ENCODE measurements at regions not wholly inside any gene's neighbourhood (a gene's known extent, or its start where the extent isn't known, plus 50 kb on each side); places are given as distances from the start of the nearest gene placed in this dataset.

- intact Hi-C loops (cut with micrococcal nuclease): no loop called here
- CTCF ChIA-PET: no interaction called here
- Mint-ChIP-seq H3K27me3 (ENCODE audit: low read depth) (no peaks in the 10 kb centered on the region), H3K9me3 (peaks cover 7% of the 10 kb centered on the region), H3K36me3 (ENCODE audit: low read depth) (no peaks in the 10 kb centered on the region), H3K4me3 (no peak overlapping the region), H3K27ac (no peak overlapping the region), H3K4me1 (ENCODE audit: low read depth) (no peaks in the 10 kb centered on the region)
- DNase-seq: no peak
Observed at GRCh38 chr4:163781726-163782125, 287.2 kb downstream of the TMA16 start.

- Mint-ChIP-seq H3K4me3 (no peak overlapping the region), H3K36me3 (ENCODE audit: low read depth) (no peaks in the 10 kb centered on the region), H3K4me1 (ENCODE audit: low read depth) (no peaks in the 10 kb centered on the region), H3K9me3 (no peaks in the 10 kb centered on the region), H3K27ac (no peak overlapping the region), H3K27me3 (ENCODE audit: low read depth) (no peaks in the 10 kb centered on the region)
- CTCF ChIA-PET: no interaction called here
- intact Hi-C loops (cut with micrococcal nuclease): no loop called here
- DNase-seq: no peak
Observed at GRCh38 chr4:163790231-163790630, 295.7 kb downstream of the TMA16 start.

DNA sequence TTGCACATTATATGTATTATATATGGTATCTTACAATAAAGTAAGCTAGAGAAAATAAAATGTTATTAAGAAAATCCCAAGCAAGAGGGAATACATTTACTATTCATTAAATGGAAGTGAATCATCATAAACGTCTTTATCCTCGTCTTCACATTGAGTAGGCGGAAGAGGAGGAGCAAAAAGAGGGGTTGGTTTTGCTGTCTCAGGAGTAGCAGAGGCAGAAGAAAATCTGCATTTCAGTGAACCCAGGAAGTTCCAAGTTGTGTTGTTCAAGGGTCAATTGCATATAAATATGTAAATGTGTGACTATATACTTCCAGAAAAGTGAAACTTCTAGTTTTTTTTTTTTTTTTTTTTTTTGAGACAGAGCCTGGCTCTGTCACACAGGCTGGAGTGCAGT is 301.4 kb downstream of the TMA16 start:
- H3K27me3 Mint-ChIP-seq (ENCODE audit: low read depth): peaks cover 3% of the 10 kb centered on the region
- H3K36me3 Mint-ChIP-seq (ENCODE audit: low read depth): no peaks in the 10 kb centered on the region
- CTCF ChIA-PET: no interaction called here
- intact Hi-C loops (cut with micrococcal nuclease): no loop called here
- H3K4me3 Mint-ChIP-seq: no peak overlapping the region
- no peaks in the 10 kb centered on the region for H3K9me3 Mint-ChIP-seq
- no peak overlapping the region for H3K27ac Mint-ChIP-seq
- H3K4me1 Mint-ChIP-seq (ENCODE audit: low read depth): no peaks in the 10 kb centered on the region
- no peak for DNase-seq

DNA sequence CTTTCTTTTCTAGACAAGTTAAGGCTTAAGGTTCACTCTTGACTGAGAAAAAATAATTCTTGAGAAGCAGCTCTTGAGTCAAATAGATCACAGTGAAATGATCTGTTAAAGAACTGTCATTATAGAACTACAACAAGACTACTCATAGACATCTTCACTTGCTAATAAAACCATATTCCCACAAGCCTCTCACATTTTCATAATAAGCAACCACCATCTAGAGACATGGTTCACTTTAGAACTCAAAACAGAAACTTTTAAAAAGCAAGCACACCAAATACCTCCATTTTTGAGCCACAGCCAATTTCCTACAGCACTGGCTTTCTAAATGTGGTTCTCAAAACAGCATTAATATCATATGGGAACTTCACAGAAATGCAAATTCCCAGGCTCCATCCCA is 309.5 kb downstream of the TMA16 start:
- intact Hi-C loops (cut with micrococcal nuclease): no loop called here
- Mint-ChIP-seq H3K4me3 (no peak overlapping the region), H3K4me1 (ENCODE audit: low read depth) (no peaks in the 10 kb centered on the region), H3K27ac (no peak overlapping the region), H3K36me3 (ENCODE audit: low read depth) (no peaks in the 10 kb centered on the region), H3K9me3 (no peaks in the 10 kb centered on the region), H3K27me3 (ENCODE audit: low read depth) (no peaks in the 10 kb centered on the region)
- DNase-seq: no peak
- CTCF ChIA-PET: interaction anchor here (0.7 kb wide), 1 partner anchor 13 kb away, joined by 3 read pairs; no protein-coding TSS in a partner anchor

GRCh38 chr4:163806653-163807052 is 312.2 kb downstream of the TMA16 start:
- Mint-ChIP-seq H3K4me3 (no peak overlapping the region), H3K4me1 (ENCODE audit: low read depth) (no peaks in the 10 kb centered on the region), H3K36me3 (ENCODE audit: low read depth) (no peaks in the 10 kb centered on the region), H3K9me3 (no peaks in the 10 kb centered on the region), H3K27me3 (ENCODE audit: low read depth) (no peaks in the 10 kb centered on the region), H3K27ac (no peak overlapping the region)
- no peak for DNase-seq
- CTCF ChIA-PET: no interaction called here
- intact Hi-C loops (cut with micrococcal nuclease): no loop called here

DNA sequence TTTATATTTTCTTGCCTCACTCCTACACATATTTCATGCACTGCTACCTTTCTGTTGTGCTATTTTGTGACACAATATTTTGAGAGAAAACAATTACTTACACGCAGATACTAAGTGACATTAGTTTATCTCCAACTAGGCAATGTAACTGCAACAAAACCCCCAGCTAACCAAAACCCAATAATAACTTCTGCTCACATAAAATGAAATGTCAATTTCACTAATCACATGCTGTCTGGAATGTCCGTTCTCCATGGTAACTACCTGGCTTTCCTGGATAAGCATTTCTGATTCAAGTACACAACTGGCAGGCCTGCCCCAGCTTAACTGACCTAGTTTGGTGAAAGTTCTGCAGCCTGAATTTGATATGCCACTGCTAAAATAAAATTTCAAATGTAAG is 313.5 kb downstream of the TMA16 start:
- H3K4me3 Mint-ChIP-seq: no peak overlapping the region
- H3K4me1 Mint-ChIP-seq (ENCODE audit: low read depth): no peaks in the 10 kb centered on the region
- CTCF ChIA-PET: no interaction called here
- no peak overlapping the region for H3K27ac Mint-ChIP-seq
- no peaks in the 10 kb centered on the region for H3K9me3 Mint-ChIP-seq
- DNase-seq: no peak
- H3K27me3 Mint-ChIP-seq (ENCODE audit: low read depth): no peaks in the 10 kb centered on the region
- intact Hi-C loops (cut with micrococcal nuclease): no loop called here
- H3K36me3 Mint-ChIP-seq (ENCODE audit: low read depth): no peaks in the 10 kb centered on the region

GRCh38 chr4:163810755-163811154 is 316.3 kb downstream of the TMA16 start:
- DNase-seq: no peak
- H3K4me3 Mint-ChIP-seq: no peak overlapping the region
- no peaks in the 10 kb centered on the region for H3K4me1 Mint-ChIP-seq (ENCODE audit: low read depth)
- CTCF ChIA-PET: no interaction called here
- no peaks in the 10 kb centered on the region for H3K27me3 Mint-ChIP-seq (ENCODE audit: low read depth)
- H3K9me3 Mint-ChIP-seq: no peaks in the 10 kb centered on the region
- H3K27ac Mint-ChIP-seq: no peak overlapping the region
- intact Hi-C loops (cut with micrococcal nuclease): no loop called here
- no peaks in the 10 kb centered on the region for H3K36me3 Mint-ChIP-seq (ENCODE audit: low read depth)

DNA sequence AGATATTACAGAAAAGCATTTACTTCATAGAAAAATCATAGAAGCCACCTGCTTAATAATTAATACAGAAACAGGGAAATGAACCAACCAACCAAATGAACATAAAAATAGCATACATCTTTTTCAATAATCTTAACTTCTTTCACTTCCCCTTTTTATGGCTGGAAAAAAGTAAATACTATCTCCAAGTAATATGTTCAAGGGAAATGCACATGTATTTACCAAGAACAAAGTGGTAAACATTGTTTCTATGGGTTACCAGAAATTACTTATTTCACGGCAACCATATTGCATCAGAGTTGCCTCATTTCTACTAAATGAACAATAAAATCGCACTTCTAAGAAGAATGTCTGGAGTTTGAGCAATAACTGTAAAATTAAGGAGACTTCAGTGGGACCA is 321.3 kb downstream of the TMA16 start:
- no peaks in the 10 kb centered on the region for H3K36me3 Mint-ChIP-seq (ENCODE audit: low read depth)
- intact Hi-C loops (cut with micrococcal nuclease): loop anchor here (2.0 kb wide), 1 partner anchor 197 kb away; no protein-coding TSS in a partner anchor
- no peaks in the 10 kb centered on the region for H3K9me3 Mint-ChIP-seq
- CTCF ChIA-PET: no interaction called here
- H3K27ac Mint-ChIP-seq: no peak overlapping the region
- H3K4me3 Mint-ChIP-seq: no peak overlapping the region
- DNase-seq: no peak
- no peaks in the 10 kb centered on the region for H3K4me1 Mint-ChIP-seq (ENCODE audit: low read depth)
- no peaks in the 10 kb centered on the region for H3K27me3 Mint-ChIP-seq (ENCODE audit: low read depth)

DNA sequence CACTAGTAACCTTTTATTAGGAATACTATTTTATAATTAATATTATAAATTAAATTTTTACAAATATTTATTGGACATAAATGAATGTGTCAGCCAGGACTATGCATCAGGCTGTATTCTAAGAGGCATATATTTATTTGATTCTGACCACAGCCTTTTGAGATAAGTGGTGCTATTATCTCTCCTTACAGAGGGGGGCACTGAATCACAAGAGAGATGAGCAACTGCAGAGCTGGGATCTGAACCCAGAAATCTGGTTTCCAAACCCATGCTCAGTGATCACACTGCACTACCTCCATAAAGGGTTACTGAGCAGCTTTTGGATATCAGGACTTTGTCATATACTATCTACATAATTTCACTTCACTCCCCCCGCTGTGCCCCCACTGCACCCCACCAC is 322.0 kb downstream of the TMA16 start:
- Mint-ChIP-seq H3K9me3 (no peaks in the 10 kb centered on the region), H3K27ac (no peak overlapping the region), H3K27me3 (ENCODE audit: low read depth) (no peaks in the 10 kb centered on the region), H3K36me3 (ENCODE audit: low read depth) (no peaks in the 10 kb centered on the region), H3K4me1 (ENCODE audit: low read depth) (no peaks in the 10 kb centered on the region), H3K4me3 (no peak overlapping the region)
- no peak for DNase-seq
- CTCF ChIA-PET: no interaction called here
- intact Hi-C loops (cut with micrococcal nuclease): loop anchor here (2.0 kb wide), 1 partner anchor 196 kb away; no protein-coding TSS in a partner anchor

- no peak overlapping the region for H3K4me3 Mint-ChIP-seq
- H3K9me3 Mint-ChIP-seq: no peaks in the 10 kb centered on the region
- no peaks in the 10 kb centered on the region for H3K4me1 Mint-ChIP-seq (ENCODE audit: low read depth)
- intact Hi-C loops (cut with micrococcal nuclease): no loop called here
- DNase-seq: no peak
- CTCF ChIA-PET: no interaction called here
- no peak overlapping the region for H3K27ac Mint-ChIP-seq
- H3K27me3 Mint-ChIP-seq (ENCODE audit: low read depth): no peaks in the 10 kb centered on the region
- no peaks in the 10 kb centered on the region for H3K36me3 Mint-ChIP-seq (ENCODE audit: low read depth)
Observed at GRCh38 chr4:163818673-163819072, 324.2 kb downstream of the TMA16 start.

GRCh38 chr4:163833669-163834068 is 339.2 kb downstream of the TMA16 start:
- no peak overlapping the region for H3K27ac Mint-ChIP-seq
- H3K27me3 Mint-ChIP-seq (ENCODE audit: low read depth): peaks cover 3% of the 10 kb centered on the region
- no peak overlapping the region for H3K4me3 Mint-ChIP-seq
- no peak for DNase-seq
- H3K36me3 Mint-ChIP-seq (ENCODE audit: low read depth): no peaks in the 10 kb centered on the region
- CTCF ChIA-PET: no interaction called here
- no peaks in the 10 kb centered on the region for H3K9me3 Mint-ChIP-seq
- no peaks in the 10 kb centered on the region for H3K4me1 Mint-ChIP-seq (ENCODE audit: low read depth)
- intact Hi-C loops (cut with micrococcal nuclease): no loop called here

DNA sequence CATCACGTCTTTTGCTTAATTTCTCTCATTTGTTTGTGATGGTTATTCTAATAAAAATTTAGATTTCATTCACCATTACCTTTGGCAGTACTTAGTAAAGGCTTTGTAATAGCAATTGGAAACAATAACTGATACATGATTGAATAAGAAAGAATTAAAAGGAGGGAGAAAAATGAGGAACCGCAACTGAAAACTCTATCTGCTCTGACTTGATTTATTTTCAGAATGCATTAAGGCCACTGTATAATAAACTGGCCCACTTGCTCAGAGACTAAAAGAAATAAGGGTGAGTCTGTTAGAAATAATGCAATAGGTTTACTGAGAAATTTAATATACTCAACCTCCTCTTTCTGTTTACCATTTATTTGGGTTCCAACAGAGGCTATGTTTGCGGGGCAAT is 351.5 kb downstream of the TMA16 start:
- CTCF ChIA-PET: no interaction called here
- no peak overlapping the region for H3K4me3 Mint-ChIP-seq
- H3K36me3 Mint-ChIP-seq (ENCODE audit: low read depth): no peaks in the 10 kb centered on the region
- no peaks in the 10 kb centered on the region for H3K9me3 Mint-ChIP-seq
- no peaks in the 10 kb centered on the region for H3K27me3 Mint-ChIP-seq (ENCODE audit: low read depth)
- no peak overlapping the region for H3K27ac Mint-ChIP-seq
- DNase-seq: no peak
- H3K4me1 Mint-ChIP-seq (ENCODE audit: low read depth): no peaks in the 10 kb centered on the region
- intact Hi-C loops (cut with micrococcal nuclease): no loop called here

GRCh38 chr4:163852246-163852645 is 357.8 kb downstream of the TMA16 start:
- CTCF ChIA-PET: no interaction called here
- Mint-ChIP-seq H3K9me3 (peaks cover 2% of the 10 kb centered on the region), H3K4me1 (ENCODE audit: low read depth) (no peaks in the 10 kb centered on the region), H3K4me3 (no peak overlapping the region), H3K27ac (no peak overlapping the region), H3K36me3 (ENCODE audit: low read depth) (no peaks in the 10 kb centered on the region), H3K27me3 (ENCODE audit: low read depth) (no peaks in the 10 kb centered on the region)
- no peak for DNase-seq
- intact Hi-C loops (cut with micrococcal nuclease): no loop called here

DNA sequence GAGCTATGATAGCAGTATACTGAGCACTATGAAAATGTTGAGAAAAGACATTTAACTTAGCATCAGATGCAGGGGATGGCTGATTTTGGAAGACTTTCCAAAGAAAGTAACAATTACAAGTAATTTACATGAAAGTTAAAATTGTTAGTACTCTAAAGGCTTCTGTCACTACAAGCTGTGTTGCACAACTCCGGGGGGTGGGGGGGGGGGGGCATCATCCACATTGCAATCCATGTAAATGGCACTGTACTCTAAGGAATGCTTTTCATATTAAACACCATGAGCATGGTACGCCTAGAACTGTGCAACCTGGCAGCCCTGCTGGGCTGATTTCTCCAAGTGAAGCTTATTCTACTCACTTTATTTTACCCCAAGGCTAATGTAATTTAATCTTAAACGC is 363.4 kb downstream of the TMA16 start:
- Mint-ChIP-seq H3K27me3 (ENCODE audit: low read depth) (peaks cover 2% of the 10 kb centered on the region), H3K4me1 (ENCODE audit: low read depth) (no peaks in the 10 kb centered on the region), H3K9me3 (no peaks in the 10 kb centered on the region), H3K36me3 (ENCODE audit: low read depth) (no peaks in the 10 kb centered on the region), H3K27ac (no peak overlapping the region), H3K4me3 (no peak overlapping the region)
- DNase-seq: no peak
- intact Hi-C loops (cut with micrococcal nuclease): no loop called here
- CTCF ChIA-PET: no interaction called here
